HG03060 (cell line): ENCODE measurements at regions not wholly inside any gene's neighbourhood (a gene's known extent, or its start where the extent isn't known, plus 50 kb on each side); places are given as distances from the start of the nearest gene placed in this dataset.

Source experiments
- ATAC-seq: cut with Tn5 transposase; IDR thresholded peaks from one replicate; pipeline ENCODE4 v1.9.1; 2021; ENCODE audit warnings: low read depth, moderate number of reproducible peaks; ENCODE audit not compliant: unreplicated experiment

GRCh38 chr18:26745288-26746181 is 120.0 kb downstream of the AQP4 start:
- no peak for ATAC-seq

DNA sequence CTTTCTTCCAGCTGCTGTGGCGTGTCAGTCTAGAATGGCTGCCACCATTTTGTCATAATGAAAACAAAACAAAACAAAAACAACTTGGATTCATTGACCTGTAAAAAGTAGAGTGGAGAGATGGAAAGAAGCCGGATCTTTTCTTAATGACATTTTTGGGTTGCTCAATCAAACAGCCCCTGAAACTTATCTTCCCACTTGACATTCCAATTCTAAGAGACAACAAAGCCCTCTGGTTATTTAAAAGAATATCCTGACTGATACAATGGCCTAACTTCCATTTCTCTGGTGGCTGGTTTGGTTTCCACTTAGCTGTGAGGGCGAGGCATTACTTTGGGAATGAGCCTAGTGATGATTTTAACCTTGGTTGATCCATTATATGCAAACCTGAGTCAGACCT is 123.7 kb downstream of the AQP4 start:
- ATAC-seq, result no peak

DNA sequence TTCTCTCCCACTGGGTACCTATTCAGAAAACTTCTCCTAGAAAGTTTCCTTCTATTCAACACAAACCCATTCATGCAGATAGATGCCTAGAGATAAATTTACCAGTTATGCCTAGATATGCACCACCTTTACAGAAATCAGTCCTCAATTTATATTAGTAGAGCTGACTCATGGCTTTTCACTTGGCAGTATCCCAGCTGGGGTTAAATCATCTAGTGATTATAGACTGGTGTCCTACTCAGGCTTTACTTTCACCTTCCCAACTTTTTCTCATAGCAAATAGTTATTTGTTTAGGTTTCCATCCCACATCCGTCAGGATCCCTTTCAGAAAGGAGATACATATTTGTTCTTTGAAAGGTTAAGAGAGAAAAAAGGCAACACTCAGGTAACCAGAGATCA is 124.5 kb downstream of the AQP4 start:
- ATAC-seq, result no peak

GRCh38 chr18:26740396-26740795 is 125.1 kb downstream of the AQP4 start:
- no peak for ATAC-seq

DNA sequence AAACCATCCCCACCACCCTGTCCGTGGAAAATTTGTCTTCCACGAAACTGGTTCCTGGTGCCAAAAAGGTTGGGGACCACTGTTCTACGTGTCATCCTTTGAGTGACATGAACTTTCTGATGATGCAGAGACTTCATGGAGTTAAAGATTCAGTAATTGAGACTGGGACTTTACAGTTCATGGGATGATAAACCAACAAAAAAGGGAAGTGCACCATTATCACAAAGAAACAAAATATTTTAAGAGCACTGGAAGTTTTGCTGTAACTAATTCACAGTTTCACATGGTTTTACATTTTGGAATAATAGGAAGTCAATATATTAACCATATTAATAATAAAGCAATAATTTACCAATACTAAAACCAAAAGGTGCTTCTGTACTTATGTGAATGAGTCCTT is 126.8 kb downstream of the AQP4 start:
- ATAC-seq, result no peak

GRCh38 chr18:26736301-26736700 is 129.2 kb downstream of the AQP4 start:
- no peak for ATAC-seq

- no peak for ATAC-seq
Observed at GRCh38 chr18:26734760-26735159, 130.7 kb downstream of the AQP4 start.

- no peak for ATAC-seq
Observed at GRCh38 chr18:26729449-26729848, 136.1 kb downstream of the AQP4 start.

DNA sequence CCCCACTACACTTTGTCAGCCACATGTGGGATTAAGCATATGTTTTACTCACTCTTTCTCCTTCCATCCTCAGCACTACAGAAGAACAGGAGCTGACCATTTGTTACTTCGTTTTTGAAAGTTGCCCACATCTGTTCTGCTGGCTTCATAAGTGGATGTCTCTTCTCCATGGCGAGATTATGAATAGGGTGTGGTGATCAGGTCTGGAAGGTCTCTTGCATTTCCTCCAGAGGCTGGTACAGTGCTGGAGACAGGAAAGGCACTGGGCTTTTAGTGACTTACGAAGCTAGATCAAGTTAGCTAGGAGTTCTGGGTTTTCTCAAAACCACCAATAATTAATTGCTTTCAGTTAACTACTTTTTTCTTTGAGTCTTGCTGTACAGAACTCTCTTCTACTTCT is 136.5 kb downstream of the AQP4 start:
- ATAC-seq, result no peak

DNA sequence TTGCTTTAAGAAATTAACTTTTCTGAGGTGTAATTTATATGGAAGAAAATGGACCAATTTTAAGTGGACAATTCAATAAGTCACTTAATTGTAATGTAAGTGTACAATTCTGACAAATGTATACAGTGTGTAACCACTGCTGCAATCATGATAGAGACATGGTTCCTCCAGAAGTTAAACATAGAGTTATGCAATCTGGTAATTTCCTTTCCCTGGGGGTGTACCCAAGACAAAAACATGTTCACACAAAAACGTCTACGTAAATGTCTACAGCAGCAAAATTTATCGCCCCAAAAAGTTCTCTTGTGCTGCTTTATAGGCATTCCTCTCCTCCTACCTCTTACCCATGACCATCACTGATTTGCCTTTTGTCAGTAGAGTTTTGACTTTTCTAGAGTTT is 141.5 kb downstream of the AQP4 start:
- no peak for ATAC-seq

- no peak for ATAC-seq
Observed at GRCh38 chr18:26722565-26722931, 143.0 kb downstream of the AQP4 start.

DNA sequence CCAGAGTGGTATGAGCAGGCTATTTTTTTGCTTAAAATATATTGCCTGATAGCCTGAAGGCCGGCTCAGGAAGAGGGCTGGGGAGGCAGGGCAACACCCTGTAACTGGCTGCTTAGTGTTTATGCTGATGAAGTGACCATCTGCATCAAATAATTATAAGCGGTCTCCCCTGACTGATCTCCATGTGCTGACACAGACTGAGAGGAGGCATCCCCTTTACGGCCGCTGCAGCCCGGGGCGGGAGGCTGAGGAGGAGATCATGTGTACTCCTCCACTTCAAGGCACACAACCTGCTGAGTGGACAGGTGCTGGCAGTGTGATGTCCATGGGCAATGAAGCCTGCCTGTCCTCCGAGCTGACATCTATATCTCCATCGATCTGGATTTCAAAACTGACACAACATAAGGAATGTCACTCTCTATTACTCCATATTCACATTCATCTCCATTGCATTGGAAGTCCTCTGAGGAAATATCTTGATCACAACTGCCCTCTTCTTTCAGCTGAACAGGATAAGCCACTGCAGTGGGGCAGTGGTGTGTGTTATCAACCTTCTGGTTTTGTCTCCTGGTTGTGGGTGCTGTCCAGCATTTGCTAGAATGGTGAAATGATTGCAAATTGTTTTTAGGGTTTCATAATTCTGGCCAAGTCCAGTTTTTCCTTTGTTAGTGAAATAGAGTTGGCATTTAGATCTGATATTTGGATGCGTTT is 143.5 kb downstream of the AQP4 start:
- no peak for ATAC-seq

DNA sequence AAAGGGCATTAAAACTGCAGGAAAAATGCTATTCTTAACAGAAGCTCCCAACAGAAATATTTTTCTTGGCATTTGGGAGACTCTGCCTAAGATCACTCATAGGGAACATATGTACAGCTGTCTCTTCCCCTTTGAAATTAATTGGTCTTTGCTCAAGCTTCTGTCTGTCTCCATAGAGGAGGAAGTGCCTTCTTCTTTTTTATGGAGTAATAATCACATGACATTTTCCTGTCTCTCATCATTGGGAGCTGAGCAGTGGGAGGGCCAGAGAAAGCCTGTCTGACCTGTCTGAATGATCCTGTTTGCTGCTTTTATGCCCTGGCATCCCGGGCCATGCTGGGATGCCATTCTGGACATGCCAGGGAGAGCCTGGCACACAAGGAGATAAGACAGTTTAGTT is 145.6 kb downstream of the AQP4 start:
- ATAC-seq, result no peak

- ATAC-seq, result no peak
Observed at GRCh38 chr18:26717123-26717719, 148.3 kb downstream of the AQP4 start.

DNA sequence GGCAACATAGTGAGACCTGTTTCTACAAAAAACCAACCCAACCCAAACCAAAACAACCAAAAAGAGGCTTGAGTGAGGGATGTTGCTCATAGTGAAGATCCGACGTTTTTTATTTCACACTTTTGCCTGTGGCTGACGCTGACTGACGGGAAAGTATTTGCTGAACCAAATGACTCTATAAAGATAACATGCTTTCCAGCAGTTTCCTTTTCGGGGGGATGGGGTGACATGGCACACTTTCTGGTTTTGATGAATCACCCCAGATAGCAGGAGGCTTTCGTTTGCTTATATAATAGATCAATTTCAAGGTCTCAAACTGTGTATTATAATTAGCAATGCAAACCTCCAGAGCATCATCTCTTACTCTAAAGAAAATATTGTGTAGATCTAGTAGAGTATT is 150.8 kb downstream of the AQP4 start:
- ATAC-seq, result no peak

DNA sequence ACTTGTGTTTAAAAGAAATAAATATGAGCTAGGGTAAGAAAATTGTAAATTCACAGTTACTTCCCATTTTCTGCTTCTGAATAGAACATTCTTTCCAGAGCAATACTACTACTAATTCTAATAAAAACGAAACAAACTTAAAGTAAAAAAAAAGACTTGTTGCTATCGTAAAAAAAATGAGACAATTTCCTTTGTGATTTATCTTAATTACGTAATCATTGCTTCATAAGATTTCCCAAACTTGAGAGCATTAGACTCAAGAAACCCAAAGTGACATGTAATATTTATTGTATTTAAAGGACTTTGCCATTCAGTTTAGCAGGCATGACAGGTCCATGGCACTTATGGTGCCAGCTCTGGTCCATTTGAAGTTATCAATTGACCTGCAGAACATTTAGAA is 153.8 kb downstream of the AQP4 start:
- no peak for ATAC-seq

DNA sequence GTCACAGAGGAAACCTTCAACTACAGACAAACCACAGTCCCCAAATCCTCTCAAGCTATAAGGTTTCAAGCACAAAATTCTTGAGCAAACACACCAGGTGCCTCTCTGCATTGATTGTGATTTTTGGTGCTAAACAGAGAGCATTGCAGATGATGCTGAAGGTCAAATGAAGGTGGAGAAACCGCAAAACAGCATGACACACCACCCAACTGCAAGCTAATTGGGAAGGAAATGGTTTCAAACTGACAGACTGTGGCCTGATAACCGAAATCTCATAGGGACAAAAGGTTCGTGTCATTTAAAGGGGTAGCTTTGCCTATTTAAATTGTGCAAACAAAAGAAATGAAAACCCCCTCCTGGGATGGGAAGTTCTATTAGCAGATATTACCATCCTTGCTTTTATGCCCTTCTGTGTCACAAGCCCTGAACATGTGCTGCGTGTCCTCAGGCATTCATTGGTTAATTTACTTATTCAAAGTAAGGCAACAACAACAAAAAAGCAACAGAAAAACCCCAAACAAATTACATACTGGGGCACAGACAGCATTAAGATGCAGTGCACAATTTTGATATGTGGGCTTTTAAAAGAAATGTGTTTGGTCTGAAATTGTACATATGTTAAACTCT is 154.9 kb downstream of the AQP4 start:
- peak; percentile 74 for ATAC-seq

DNA sequence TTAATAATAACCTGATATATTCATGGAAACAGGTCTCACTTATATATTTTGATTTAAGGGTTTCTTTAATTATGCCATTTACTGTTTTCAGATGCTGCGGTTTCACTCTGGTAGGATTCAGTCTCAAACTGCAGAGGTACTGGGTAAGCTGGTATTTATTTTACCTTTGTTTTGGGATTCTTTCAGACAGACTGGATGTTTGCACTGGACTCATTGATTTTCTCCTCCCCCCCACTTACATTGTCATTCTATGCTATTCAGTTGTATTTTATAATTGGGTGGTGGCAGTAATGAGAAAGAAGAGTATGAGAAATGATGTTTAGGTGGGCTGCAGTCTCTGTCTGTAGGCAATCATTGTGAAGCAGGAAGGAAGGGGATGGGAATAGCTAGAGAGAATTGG is 155.6 kb downstream of the AQP4 start:
- ATAC-seq, result no peak

- ATAC-seq, result no peak
Observed at GRCh38 chr18:26708806-26709716, 156.4 kb downstream of the AQP4 start.

DNA sequence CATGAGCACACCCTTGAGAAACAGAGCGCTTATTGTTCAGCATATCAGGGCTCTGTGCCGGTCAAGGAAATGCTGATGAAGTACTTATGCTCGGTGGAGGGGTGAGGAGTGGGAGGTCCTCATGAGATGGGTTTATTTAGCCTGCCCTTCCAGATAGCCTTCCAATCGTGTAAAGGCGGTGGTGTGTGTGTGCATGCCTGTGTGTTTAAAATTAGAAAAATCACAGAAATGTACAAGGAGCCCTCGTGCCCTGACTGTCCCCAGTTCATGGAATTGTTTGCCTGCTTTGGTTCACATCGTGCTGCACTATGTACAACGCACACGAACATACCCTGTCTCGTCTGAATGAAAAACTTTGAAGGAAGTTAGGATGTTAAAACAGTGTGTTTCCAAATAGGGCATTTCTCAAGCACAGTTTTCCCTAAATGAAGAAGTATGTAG is 158.6 kb downstream of the AQP4 start:
- ATAC-seq, result no peak
